LNCAP (cell line): ENCODE measurements at regions not wholly inside any gene's neighbourhood (a gene's known extent, or its start where the extent isn't known, plus 50 kb on each side); places are given as distances from the start of the nearest gene placed in this dataset.

ENCODE experiments used
- TF ChIP-seq, protein P1 (sequence below): fragments of 450-650 bp; IDR thresholded peaks from 2 replicates; pipeline ENCODE4 v1.5.1; 2017; ENCODE audit warnings: mild to moderate bottlenecking

DNA sequence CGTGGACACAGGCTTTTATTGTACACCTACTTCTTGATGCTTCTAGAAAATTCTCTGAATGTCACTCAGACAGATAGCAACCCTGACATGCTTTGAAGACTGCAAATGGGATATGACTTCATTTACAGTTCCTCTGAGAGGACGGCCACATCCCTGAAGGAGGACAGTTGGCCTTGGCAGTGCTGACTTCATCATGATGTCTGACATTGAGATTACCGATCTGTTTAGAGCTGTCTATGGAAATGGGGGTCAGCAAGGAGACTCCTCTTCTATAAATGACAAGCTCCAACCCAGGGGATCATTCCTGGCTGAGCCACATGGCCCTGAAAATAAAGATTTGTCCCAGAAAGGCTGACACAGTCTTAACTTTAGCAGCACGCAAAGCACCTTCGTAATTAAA is 75.8 kb downstream of the NUDT12 start:
- TF ChIP-seq, protein P1, sequence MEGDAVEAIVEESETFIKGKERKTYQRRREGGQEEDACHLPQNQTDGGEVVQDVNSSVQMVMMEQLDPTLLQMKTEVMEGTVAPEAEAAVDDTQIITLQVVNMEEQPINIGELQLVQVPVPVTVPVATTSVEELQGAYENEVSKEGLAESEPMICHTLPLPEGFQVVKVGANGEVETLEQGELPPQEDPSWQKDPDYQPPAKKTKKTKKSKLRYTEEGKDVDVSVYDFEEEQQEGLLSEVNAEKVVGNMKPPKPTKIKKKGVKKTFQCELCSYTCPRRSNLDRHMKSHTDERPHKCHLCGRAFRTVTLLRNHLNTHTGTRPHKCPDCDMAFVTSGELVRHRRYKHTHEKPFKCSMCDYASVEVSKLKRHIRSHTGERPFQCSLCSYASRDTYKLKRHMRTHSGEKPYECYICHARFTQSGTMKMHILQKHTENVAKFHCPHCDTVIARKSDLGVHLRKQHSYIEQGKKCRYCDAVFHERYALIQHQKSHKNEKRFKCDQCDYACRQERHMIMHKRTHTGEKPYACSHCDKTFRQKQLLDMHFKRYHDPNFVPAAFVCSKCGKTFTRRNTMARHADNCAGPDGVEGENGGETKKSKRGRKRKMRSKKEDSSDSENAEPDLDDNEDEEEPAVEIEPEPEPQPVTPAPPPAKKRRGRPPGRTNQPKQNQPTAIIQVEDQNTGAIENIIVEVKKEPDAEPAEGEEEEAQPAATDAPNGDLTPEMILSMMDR = no peak

DNA sequence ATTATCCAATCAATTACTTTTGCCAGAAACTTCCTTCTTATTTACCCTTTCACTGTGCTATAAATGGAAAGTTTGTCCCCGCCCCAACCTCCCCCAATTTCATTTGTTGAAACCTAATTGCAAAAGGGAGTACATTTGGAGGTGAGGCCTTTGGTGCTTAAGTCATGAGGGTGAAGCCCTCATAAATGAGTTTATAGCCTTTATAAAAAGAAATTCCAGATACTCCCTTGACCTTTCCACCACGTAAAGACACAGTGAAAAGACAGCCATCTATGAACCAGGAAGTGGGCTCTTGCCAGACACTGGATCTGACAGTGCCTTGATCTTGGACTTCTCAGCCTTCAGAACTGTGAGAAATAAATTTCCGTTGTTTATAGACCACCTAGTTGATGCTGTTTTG is 82.3 kb downstream of the NUDT12 start:
- TF ChIP-seq, protein P1 = no peak

GRCh38 chr5:103477678-103478077 is 84.9 kb downstream of the NUDT12 start:
- TF ChIP-seq, protein P1 = no peak

DNA sequence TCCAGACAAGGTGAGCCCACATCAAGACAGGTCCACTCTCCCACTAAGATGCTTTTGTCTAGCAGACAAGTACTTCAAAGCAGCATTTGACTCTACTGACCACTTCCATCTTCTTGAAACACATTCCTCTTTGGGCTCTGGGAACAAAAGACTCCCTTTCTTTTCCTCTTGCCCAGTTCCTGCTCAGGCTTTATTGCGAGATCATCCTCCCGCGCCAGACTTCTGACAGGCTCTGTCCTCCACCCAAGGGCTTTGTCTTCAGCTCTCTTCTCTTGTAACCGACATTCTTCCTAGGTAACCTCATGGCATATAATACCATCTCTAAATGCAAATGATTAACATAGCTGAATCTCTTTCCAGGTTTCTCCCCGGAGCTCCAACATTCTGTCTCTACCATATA is 85.8 kb downstream of the NUDT12 start:
- TF ChIP-seq, protein P1 = no peak

DNA sequence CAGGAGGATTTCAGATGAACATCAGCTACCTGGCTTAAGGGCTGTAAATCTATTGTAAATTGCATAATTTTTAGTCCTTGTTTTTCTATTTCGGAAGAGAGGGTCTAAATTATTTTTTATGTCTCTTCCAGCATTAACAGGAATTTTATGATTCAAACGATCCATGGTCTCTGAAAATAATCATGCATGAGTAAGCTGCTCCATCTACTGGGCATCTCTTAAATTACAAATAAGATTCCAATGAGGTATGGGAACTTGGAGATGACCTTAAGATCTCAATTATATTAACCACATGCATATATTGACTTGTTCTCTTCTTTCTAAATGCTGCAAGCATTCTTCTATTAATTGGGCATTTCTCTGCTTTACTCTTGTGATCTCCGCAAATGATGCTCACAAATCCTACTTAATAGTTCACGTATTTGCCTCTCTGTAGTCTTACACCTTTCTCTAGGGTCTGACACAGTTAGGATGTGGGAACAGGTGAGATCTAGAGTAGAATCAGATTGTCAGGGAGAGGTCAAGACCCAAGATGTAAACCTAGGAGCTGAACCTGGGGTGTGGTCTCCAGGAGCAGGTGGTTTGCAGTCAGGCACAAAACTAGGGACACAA is 86.9 kb downstream of the NUDT12 start:
- TF ChIP-seq, protein P1 = peak; percentile 74

GRCh38 chr5:103474677-103475076 is 87.9 kb downstream of the NUDT12 start:
- TF ChIP-seq, protein P1 = peak; percentile 23; the same call in 1 of the 2 replicates

DNA sequence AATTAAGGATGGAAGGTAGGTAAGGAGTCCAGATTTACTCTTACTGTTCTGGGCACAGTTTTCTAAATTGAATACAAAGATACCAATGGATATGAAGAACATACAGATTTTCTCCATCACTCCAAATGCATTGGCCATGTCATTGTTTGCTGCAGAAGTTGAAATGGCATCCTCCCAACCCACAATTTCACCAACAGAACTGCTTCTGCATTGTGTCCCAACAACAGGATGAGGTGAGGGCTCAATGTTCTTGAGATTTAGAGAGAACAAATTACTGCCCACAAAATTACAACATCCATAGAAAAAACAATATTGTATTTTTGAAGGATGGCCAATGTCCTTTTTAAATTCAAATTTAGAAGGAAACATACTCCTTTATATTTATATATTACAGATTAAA is 88.9 kb downstream of the NUDT12 start:
- TF ChIP-seq, protein P1 = no peak

DNA sequence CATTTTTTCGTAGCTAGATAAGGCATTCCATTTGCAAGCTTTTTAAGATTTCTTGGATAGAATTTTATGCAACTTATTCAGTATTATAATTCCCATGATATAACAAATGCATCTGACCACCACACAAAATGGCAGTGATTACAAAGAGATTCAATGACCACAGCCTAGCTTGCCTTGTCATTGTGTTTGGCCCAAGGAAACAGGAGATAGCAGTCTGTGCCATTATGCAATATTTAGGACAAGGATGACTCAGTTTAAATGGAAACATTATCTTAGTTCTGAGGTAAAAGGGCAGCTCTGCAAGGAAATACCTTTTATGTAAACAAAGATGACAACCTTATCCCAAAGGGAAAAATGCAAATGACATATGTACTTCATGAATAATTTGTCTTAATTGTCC is 89.8 kb downstream of the NUDT12 start:
- TF ChIP-seq, protein P1 = no peak
